ENCODE measurements at regions not wholly inside any gene's neighbourhood (a gene's known extent, or its start where the extent isn't known, plus 50 kb on each side); places are given as distances from the start of the nearest gene placed in this dataset.

DNA sequence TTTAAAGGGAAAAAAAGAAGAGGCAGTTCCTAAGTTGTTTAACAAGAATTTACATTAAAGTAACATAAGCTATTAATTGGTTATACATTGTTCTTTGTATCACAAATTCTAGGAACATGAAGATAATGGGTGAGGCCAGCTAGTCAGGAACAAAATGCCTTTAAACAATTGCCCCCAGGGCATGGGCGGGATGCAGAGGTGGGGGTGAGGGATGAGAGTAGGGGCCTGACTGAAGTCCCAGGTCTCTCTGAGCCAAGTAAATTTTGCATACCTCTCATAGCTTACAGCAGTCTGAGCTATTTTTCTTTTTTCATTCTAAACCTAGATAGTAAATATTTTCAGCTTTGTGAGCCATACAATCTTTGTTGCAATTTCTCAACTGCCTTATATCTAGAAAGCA lies 77.8 kb upstream of the RNU6-1 start:
- TF ChIP-seq, protein P1, sequence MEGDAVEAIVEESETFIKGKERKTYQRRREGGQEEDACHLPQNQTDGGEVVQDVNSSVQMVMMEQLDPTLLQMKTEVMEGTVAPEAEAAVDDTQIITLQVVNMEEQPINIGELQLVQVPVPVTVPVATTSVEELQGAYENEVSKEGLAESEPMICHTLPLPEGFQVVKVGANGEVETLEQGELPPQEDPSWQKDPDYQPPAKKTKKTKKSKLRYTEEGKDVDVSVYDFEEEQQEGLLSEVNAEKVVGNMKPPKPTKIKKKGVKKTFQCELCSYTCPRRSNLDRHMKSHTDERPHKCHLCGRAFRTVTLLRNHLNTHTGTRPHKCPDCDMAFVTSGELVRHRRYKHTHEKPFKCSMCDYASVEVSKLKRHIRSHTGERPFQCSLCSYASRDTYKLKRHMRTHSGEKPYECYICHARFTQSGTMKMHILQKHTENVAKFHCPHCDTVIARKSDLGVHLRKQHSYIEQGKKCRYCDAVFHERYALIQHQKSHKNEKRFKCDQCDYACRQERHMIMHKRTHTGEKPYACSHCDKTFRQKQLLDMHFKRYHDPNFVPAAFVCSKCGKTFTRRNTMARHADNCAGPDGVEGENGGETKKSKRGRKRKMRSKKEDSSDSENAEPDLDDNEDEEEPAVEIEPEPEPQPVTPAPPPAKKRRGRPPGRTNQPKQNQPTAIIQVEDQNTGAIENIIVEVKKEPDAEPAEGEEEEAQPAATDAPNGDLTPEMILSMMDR (IDR thresholded peaks at IDR 0.05), result no peak
- no peak for TF ChIP-seq POLR2A (IDR thresholded peaks at IDR 0.05)

All from esophagus squamous epithelium (tissue), 4 donors.